Epithelial cell of esophagus (primary cell): ENCODE measurements at regions not wholly inside any gene's neighbourhood (a gene's known extent, or its start where the extent isn't known, plus 50 kb on each side); places are given as distances from the start of the nearest gene placed in this dataset.
A peak's percentile ranks its signal among the peaks of the same experiment; 100 is the strongest.

ENCODE experiments used
- DNase-seq: peaks from one replicate; pipeline ENCODE4 v3.0.0; 2010; ENCODE audit warnings: low read depth
- H3K4me3 ChIP-seq: 2 replicates; pipeline ENCODE4 v1.5.1; 2011; ENCODE audit warnings: mild to moderate bottlenecking, low read length, control low read depth
- TF ChIP-seq, protein P1 (sequence below): IDR thresholded peaks from 2 replicates; pipeline ENCODE4 v1.5.1; 2011; ENCODE audit warnings: low read depth, mild to moderate bottlenecking, low read length, control low read depth, inconsistent platforms; ENCODE audit not compliant: insufficient read depth; ENCODE audit errors: missing control alignments

DNA sequence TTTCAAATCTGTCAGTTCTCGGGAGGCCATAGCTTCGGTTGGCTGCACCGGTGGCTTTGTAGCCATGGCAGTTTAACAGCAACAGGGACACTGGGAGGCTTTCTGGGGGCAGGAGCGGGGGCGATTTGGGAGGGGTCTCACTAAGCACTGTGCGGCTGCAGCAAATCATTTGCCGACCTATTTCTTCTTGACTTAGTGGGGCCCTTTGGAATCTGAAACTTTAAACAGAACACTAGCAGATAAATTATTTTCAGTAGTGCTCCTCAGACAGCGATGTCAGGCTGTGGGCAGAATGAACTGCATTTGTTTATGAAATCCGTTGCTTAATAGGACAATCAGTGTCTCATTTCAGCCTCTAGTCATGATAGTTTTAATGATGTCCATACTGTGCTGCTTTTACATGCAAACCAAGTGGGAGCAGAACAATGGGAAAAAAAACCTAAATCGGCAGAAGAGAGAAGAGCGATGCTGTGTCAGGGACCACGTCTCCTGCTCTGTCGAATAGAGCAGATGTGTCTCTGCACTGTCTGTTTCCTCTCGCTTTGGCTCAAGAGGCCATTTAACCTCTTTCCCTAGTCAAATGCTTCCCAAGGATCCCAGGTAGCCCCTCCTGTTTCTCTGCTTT lies 211.9 kb downstream of the OLFM4 start:
- DNase-seq, result no peak
- H3K4me3 ChIP-seq, result no peak overlapping the region
- TF ChIP-seq, protein P1, sequence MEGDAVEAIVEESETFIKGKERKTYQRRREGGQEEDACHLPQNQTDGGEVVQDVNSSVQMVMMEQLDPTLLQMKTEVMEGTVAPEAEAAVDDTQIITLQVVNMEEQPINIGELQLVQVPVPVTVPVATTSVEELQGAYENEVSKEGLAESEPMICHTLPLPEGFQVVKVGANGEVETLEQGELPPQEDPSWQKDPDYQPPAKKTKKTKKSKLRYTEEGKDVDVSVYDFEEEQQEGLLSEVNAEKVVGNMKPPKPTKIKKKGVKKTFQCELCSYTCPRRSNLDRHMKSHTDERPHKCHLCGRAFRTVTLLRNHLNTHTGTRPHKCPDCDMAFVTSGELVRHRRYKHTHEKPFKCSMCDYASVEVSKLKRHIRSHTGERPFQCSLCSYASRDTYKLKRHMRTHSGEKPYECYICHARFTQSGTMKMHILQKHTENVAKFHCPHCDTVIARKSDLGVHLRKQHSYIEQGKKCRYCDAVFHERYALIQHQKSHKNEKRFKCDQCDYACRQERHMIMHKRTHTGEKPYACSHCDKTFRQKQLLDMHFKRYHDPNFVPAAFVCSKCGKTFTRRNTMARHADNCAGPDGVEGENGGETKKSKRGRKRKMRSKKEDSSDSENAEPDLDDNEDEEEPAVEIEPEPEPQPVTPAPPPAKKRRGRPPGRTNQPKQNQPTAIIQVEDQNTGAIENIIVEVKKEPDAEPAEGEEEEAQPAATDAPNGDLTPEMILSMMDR, result no peak

DNA sequence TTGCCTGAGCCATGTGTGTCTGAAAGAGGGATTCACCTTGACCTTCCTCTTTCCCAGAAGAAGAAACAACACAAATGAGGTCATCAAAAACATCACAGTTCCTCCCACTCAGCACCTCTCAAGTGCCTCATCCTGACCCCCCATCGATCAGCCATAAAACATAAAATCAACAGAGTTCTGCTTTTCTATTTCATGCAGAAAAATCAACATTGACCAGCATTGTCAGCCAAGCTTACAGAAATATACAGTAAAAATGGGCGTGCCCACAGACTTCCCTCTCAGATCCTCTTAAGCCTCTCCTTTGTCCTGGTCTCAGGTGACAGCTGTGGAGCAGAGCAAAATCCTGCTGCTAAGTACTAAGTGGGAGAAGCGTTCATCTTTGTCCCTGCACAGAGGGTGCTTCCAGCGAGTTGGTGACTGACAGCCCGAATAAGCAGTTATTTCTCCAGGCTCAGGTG lies 213.3 kb downstream of the OLFM4 start:
- DNase-seq, result no peak
- H3K4me3 ChIP-seq, result no peak overlapping the region

DNA sequence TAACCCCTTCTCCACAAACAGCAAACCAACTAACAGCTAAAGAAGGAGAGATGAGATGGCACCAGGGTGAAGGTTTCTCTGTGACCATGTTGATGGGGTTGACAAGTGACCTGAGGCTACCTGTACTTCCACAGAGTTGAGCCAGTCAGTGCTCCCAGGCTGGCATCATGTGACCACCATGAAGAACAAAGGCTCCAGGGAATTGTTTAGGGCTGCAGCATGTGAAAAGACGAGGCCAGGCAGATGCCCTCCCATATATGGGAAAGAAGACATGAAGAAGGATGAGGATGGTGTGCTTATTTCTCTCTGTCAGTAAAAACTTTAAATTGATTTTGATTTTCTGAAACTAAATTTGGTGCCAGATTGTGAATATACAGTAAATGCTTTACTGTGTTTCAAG lies 220.6 kb downstream of the OLFM4 start:
- TF ChIP-seq, protein P1, result no peak
- H3K4me3 ChIP-seq, result no peak overlapping the region
- DNase-seq, result no peak

More for the DNA sequence above, 213.3 kb downstream of the OLFM4 start:
- TF ChIP-seq, protein P1, result no peak

DNA sequence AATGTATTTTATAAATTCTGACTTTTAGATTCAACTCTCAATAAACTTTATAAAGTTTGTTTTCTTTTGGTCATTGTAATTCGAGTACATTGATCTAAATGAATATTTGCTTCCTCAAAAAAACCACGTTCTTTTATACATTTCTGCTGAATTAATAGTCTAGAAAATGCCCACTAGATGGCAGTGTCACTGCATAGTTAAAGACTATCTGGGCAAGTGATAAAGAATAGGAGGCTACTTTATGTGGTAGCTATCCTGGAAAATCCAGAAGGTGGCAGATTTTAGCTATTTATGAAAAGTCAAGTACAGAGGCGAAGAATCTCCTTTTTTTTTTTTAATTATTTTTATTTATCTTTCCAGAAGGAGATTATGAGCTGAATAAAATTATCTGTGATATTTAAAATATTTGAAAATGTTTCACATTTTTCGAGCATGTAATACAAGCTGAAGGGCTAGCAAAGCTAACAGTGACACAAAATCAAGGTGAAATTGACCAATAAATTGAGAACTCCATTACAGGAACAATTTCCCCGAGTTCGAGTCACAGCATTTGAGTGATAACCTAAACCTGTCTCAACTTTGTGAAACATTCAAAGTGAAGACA lies 221.8 kb downstream of the OLFM4 start:
- DNase-seq, result peak; percentile 76
- TF ChIP-seq, protein P1, result peak; percentile 67

DNA sequence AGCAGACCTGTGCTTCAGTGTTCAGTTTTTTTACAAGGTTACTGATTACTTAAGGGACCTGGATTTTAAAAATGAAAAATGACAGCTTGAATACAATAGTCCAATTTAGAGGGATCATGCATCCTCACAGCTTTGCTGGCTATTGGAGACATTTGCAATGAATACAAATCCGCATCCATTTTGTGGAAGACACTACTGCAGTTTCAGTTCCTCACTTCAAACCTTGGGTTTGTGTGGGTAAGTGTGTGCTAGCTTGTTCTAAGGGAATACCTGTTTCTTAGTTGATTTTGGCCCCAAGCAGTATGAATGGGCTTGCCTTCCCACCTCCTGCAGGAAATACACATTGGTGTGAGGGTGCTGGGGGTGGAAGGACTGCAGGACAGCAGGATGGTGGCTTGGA lies 222.4 kb downstream of the OLFM4 start:
- DNase-seq, result no peak
- H3K4me3 ChIP-seq, result no peak overlapping the region
- TF ChIP-seq, protein P1, result no peak

More for the DNA sequence above, 221.8 kb downstream of the OLFM4 start:
- H3K4me3 ChIP-seq, result no peak overlapping the region

DNA sequence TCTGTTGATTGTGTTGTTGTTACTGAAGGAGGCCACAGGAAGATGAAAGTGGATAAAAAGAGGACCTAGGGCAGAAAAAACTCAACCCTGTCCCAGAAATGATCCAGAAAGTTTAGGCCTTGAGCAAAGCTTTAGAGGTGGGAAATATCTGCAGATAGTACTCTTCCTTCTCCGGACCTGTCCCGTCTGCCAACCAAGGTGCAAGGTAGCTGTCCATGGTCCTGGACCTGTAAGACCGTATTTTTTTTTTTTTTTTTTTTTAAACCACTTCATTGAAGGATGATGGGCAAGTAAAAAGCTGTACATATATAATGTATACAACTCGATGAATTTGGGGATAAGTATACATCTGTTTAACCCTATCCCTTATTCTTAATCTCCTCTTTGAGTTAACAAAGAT lies 225.9 kb downstream of the OLFM4 start:
- TF ChIP-seq, protein P1, result no peak
- H3K4me3 ChIP-seq, result no peak overlapping the region
- DNase-seq, result peak; percentile 7

DNA sequence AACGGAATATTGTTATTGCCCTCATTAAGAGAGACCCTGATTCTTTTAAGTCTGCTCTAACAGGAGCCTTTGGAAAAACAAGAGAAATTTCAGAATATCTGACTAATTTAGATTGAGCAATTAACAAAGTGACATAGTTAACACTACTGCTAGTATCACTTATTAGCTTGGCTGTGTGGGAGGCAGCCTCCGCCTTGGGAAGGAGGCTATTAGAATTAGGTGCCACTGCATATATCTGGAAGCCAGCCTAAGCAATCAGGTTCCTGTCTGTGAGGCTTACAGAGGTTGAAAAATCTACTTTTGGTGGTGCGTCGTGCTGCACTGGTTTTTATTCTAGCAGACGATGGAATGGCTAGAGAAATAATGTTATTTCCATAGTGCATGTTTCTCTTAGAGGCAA lies 227.2 kb downstream of the OLFM4 start:
- DNase-seq, result no peak
- TF ChIP-seq, protein P1, result no peak
- H3K4me3 ChIP-seq, result no peak overlapping the region
